HG03025 (cell line): ENCODE measurements at regions not wholly inside any gene's neighbourhood (a gene's known extent, or its start where the extent isn't known, plus 50 kb on each side); places are given as distances from the start of the nearest gene placed in this dataset.

Experiments
- ATAC-seq: cut with Tn5 transposase; IDR thresholded peaks from one replicate; pipeline ENCODE4 v1.9.1; 2021; ENCODE audit warnings: mild to moderate bottlenecking, moderate library complexity; ENCODE audit not compliant: unreplicated experiment, low FRiP score

DNA sequence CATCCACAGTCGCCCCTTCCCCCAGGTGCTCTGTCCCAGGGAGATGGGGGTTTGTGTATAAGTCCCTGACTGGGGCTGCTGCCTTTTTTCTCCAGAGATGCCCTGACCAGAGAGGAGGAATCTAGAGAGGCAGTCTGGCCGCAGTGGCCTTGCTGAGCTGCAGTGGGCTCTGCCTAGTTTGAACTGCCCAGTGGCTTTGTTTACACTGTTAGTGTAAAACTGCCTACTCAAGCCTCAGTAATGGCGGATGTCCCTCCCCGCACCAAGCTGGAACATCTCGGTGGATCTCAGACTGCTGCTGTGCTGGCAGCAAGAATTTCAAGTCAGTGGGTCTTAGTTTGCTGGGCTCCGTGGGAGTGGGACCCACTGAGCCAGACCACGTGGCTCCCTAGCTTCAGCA lies 102.6 kb upstream of the GIMD1 start:
- ATAC-seq: no peak

DNA sequence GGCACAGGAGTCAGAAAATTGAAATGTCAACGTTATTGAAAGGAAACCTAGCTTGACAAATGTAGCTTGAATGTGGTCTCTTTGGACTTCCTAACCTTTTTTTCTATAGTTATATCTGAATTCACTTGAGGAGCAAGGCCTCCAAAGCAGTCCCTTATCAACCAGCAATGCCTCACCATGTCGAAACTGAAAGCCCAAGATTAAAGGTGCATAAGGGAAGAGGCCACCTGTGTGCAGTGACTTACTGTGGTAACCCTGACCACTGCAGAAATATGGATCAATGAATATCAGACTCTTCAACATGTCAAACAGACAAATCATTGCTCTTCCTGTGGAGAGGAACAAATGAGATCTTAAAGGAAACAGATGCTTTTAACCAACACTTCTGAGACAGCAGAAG lies 95.0 kb upstream of the GIMD1 start:
- no peak for ATAC-seq

DNA sequence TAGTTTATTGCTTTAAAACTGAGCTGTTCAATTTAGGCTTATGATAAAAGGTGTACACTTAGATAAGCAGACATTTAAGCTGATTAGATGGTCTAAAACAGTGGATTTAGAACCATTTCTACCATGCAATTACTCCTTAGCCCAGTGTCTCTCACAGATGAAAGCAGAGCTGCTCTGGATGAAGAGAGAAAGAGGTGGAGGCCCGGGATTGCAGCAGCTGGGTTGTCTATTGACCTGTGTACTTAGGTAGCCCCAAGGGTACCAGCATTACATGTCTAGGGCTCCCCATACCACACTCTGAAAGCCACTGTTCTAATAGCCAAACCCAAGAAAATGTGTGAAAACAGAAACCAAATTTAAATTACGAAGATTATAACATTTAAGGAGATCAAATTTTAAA lies 86.0 kb upstream of the GIMD1 start:
- ATAC-seq: no peak

DNA sequence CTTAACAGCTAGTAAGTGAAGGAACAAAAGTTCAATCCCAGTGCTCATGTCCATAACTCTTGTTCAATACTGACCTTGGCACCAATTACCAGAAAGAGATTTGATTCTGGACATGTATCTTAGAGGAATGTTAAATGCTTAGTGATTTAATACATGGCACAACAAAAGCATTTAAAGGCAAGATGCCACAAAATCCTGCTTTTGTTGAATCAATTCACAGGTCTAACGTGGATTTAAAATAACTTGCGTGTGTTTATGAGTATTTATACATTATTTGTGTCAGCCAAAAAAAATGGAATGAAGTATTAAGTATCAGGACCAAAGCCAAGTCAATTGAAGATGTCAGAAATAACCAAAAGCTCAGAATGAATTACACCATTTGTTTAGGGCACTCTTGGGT lies 85.4 kb upstream of the GIMD1 start:
- no peak for ATAC-seq

DNA sequence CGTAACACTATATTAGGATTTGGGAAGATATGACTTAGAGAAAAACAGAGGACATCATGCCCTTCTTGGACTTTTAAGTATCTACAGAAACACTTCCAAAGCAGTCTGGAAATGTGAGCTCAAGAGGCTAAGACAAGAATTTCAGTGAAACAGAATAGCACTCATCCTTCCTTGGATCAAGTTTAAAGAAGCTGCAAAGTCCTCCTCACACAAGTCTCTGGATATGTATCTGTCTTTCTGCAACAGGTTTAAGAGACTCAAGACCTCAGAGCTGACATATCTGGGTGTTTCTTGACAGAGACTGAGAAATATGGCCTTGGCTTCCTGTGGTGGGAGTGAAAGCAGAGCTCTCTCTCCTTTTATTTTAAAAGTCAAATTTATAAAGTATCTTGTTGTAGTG lies 82.5 kb upstream of the GIMD1 start:
- ATAC-seq: no peak

DNA sequence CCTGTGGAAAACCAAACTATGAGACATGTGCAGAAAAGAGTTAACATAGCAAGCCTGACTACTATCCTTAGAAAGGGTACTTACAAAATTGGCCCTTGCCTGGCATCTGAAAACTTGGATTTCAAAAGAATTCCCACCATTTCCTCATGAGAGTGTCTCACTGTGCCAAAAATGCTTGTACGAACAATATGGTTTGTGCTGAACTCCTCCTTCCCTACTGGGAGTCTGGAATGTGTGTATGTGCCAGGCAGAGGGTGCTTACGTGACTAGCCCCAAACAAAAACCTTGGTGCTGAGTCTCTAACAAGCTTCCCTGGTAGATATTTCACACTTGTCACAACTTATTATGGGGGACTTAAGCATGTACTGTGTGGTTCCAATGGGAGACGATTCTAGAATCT lies 81.7 kb upstream of the GIMD1 start:
- no peak for ATAC-seq

DNA sequence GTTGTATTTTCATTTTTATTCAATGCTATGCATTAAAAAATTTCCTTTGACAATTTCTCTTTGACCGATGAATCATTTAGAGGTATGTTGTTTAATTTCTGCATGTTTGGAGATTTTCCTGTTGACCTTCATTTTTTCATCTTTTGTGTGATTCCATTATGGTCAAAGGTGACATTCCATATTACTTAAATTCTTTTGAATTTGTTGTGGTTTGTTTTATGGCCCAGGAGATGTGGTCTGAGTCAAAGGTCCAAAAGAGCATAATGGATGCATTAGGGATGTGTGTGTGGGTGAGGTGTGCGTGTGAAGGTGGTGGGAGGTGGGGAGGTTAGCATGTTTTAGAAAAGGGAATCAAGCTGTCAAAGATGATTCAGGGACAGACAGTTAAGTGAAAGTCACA lies 76.0 kb upstream of the GIMD1 start:
- no peak for ATAC-seq

DNA sequence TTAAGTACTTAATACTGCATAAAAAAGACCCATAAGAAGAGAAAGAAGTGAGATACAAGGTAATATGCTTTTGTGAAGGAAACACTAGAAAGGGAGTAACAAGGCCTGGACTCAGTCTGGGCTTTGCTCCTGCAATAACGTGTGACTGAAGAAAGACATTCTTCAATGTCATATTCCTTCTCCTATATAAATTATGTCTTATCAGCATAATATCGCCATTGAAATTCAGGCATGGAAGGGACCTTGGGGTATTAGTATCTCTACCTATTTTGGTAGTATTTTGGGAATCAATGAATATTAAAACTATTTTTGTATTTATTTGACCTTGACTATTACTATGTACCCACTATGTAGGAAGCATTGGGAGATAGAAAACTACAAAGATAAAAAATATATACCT lies 62.2 kb upstream of the GIMD1 start:
- no peak for ATAC-seq

DNA sequence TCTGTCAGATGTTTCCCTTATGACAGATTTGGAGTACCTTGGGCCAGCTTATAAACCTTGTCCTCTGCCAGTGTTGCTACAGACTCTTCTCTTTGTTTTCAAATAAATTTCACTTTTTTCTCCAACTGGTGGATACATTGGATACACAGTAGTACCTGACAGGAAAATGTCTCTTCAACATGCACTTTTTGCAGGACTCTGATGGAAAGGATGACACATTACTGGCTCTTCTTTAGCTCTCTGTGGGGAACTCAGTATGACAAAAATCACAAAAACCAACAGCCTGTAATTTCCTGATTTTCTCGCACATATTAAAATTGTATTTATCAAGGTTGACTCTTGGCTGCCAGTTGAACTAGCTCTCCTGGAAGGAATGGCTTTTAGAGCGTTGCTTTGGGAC lies 61.3 kb upstream of the GIMD1 start:
- no peak for ATAC-seq

DNA sequence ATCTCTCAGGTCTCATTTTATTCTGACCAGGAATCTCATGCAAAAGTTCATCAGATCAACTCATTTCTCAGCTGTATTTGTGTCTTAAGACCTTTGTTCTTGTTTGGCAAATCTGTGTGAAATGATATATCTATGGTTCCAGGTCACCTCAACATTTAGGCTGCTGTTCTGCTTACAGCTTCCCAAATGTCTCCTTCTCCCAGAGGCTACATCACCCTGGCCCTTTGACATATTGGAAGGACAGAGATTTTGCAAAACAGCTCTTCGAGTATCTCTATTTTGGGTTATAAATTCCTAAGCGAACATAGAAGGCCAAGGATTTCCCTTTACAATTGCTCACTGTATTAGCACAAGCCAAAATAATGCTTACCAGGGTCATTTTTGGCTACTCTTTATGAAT lies 57.5 kb upstream of the GIMD1 start:
- ATAC-seq: no peak

DNA sequence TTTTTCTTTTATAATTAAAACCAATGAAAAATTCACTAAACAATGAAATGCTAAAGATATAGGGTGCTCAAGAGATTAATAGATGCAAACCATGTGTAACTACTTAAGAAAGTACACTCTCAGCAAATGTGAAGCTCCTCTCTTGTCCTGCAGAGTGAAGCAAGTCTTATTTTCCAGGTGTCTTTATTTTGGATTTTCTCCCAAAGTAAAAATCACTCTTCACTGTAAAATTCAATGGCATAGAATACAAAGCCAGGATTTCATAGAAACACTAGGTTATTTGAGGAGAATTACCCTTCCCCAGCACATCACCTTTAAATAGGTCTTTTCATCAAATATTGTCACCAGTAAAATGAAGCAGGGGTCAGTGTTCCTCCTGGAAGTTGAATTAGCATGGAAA lies 57.0 kb upstream of the GIMD1 start:
- ATAC-seq: no peak

DNA sequence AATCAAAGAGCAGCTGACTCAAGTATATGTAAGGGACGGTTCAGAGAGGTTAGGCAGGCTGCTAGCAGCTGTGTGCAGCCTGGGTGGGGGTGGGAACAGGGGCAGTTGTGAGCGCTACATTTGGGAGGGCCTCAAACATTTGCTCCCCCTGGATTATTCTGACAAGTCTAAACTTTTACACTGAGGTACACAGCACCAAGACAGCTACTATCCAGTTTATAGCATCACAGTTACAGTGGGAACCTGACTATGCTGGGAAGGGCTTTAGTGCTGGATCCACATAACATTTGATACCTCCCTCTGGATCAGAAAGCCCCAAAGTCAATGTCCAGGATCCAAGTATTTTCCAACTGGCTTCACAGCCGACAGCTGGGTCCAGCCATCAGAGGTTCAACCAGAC lies 55.8 kb upstream of the GIMD1 start:
- no peak for ATAC-seq

DNA sequence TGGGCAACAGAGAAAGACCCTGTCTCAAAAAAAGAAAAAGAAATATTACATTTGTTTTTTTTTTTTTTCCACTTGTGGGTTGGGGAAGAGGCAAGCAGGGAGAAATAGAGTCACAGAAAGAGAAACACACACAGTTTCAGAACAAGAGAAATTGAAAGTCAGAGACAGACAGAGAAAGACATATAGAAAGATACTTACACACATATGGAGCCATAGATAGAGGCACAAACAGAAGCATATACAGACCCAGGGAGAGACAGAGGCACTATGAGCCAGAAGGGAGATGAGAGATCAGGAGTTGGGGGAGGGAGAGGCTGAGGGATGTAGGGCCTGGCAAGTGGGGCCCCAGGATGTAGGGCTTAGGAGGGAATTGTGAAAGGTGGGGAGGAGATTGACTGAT lies 55.2 kb upstream of the GIMD1 start:
- ATAC-seq: no peak

DNA sequence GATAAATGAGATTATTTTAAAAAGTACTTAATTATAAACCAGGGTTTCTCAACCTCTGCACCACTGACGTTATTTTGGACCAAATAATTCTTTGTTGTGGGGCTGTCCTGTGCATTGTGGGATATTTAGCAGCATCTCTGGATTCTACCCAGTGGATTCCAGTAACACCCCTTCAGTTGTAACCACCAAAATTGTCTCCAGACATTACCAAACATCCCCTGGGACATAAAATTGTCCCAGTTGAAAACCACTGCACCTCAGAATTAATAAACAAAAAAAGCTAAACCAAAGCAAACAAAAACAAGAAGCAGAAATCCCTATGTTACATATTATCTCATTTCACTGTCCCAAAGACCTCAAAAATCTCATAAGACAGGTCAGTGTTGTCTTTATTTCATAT lies 54.2 kb upstream of the GIMD1 start:
- ATAC-seq: no peak

DNA sequence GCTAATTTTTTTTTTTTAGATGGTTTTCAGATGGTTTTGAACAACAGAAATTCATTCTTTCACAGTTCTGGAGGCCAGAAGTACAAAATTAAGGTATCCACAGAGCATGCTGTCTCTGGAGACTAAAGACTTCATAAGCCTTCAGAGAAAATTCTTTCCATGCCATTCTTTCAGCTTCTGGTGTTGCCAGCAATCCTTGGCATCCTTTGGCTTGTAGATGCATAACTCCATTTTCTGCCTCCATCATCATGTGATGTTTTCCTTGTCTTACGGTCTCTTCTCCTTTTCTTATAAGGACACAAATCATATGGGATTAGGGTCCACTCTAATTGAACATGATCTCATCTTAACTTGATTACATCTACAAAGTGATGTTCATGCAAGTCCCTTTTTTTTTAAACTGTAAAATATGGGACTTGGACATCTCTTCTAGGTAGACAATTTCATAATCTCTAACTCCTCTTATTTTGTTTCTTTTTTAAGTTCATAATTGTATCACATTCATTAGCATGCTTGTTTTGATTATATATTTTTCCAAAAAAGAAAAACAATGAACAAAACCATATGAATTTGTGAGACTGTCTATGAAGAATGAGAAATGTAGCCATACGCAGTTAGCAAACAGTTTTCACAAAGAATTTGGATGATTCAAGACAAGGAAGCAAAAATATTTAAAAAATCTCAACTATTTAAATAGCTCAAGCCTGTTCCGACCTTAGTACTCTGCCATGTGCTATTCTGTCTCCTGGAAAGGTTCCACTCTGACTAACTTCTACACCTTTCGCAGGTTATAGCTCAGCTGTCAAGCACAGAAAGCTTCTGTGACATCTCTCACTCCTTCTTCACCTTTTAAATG lies 53.1 kb upstream of the GIMD1 start:
- ATAC-seq: no peak

DNA sequence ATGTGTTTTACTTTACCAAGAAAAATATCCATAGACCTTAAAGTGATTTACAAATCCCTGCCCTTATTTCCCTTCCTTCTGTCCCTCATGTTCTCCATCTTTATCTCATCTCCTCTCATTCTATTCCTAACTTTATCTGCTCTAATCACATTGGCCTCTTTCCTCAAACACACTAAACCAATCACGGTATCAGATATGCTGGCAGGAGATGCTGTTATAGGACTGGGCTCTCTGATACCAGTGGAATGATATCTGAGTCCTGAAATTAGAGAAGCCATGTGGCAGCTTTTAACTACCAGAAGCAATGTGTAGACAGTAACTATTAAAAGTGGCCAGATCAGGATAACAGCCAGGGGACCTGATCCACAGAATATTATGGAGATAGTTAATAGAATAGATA lies 49.9 kb upstream of the GIMD1 start:
- no peak for ATAC-seq
